OCI-LY1 (cell line): ENCODE measurements at regions not wholly inside any gene's neighbourhood (a gene's known extent, or its start where the extent isn't known, plus 50 kb on each side); places are given as distances from the start of the nearest gene placed in this dataset.

Experiments used
- CTCF ChIP-seq: fragments of 200-600 bp; sonication (generic), shearing (Covaris generic); IDR thresholded peaks from 2 replicates; pipeline ENCODE4 v1.5.1; 2017; ENCODE audit warnings: mild to moderate bottlenecking, antibody characterized with exemption, low read length, moderate library complexity, mixed read lengths
- EZH2 ChIP-seq: fragments of 200-600 bp; sonication (generic), shearing (Covaris generic); IDR thresholded peaks from 2 replicates; pipeline ENCODE4 v1.8.0; 2017; ENCODE audit warnings: borderline replicate concordance, mixed run types, mild to moderate bottlenecking, antibody characterized with exemption, low read length, moderate library complexity, mixed read lengths

GRCh38 chr4:3852711-3853110 is 86.5 kb downstream of the ADRA2C start:
- TF ChIP-seq EZH2 (no peak), CTCF (no peak)
